ENCODE measurements at regions not wholly inside any gene's neighbourhood (a gene's known extent, or its start where the extent isn't known, plus 50 kb on each side); places are given as distances from the start of the nearest gene placed in this dataset.

GRCh38 chr2:215637651-215638050 is 201.8 kb upstream of the FN1 start:
- TF ChIP-seq MAX (IDR thresholded peaks at IDR 0.05) (no peak), CTCF (IDR thresholded peaks at IDR 0.05; ENCODE audit: control extremely low read depth in 1 of 3, insufficient read depth in 1 of 3, low read depth in 1 of 3, low read length in 3 of 3) (no peak), USF2 (IDR thresholded peaks at IDR 0.05; ENCODE audit: low read length) (no peak), ZNF274 (IDR thresholded peaks at IDR 0.05; ENCODE audit: borderline replicate concordance, extremely low read depth, low read length) (no peak), CBX8 (IDR thresholded peaks at IDR 0.05; ENCODE audit: borderline replicate concordance, low read depth, low read length) (no peak), POLR2AphosphoS5 (IDR thresholded peaks at IDR 0.05; ENCODE audit: low read depth, low read length) (no peak), RXRA (IDR thresholded peaks at IDR 0.05; ENCODE audit: insufficient read depth, low read depth, low read length) (no peak)

Data from H1 (cell line).